ENCODE measurements at regions not wholly inside any gene's neighbourhood (a gene's known extent, or its start where the extent isn't known, plus 50 kb on each side); places are given as distances from the start of the nearest gene placed in this dataset.
"Not testable (repeated sequence)": the region's sequence is repeated elsewhere in the genome, so short reads cannot be mapped to it uniquely, and the experiment has no call there.

GRCh38 chr13:109403012-109403421 is 383.4 kb downstream of the IRS2 start:
- intact Hi-C loops (cut with DNase I; ENCODE audit: low total_unique reads) = no loop called here
- Histone ChIP-seq H3K36me3 (no peaks in the 10 kb centered on the region), H3K4me3 (no peak overlapping the region), H3K9me3 (no peaks in the 10 kb centered on the region), H3K4me1 (no peaks in the 10 kb centered on the region), H3K27ac (no peak overlapping the region), H3K27me3 (no peaks in the 10 kb centered on the region)
- DNase-seq = no peak
- no peak for TF ChIP-seq CTCF (IDR thresholded peaks at IDR 0.05)

DNA sequence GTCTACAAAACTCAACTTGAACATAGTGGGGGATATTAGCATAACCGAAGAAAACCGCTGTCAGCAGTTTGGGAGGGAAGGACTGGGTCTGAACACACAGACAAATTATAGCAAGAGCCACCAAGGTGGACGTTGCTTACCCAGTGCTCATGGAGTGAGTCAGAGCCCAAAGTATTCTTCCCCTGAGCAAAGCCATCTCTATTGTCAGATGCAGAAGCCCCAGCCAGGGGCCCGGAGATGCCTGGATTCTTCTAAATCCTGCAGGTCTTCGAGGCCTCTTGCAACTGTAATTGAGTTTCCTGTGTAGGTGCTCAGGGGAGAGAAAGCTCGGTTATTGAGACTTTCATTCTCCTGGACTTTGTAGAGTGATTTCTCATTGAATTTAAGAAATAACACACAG is 384.5 kb downstream of the IRS2 start:
- no peak overlapping the region for H3K4me3 ChIP-seq
- no peaks in the 10 kb centered on the region for H3K4me1 ChIP-seq
- no peak for TF ChIP-seq CTCF (IDR thresholded peaks at IDR 0.05)
- H3K9me3 ChIP-seq = no peaks in the 10 kb centered on the region
- intact Hi-C loops (cut with DNase I; ENCODE audit: low total_unique reads) = no loop called here
- no peak overlapping the region for H3K27ac ChIP-seq
- no peaks in the 10 kb centered on the region for H3K36me3 ChIP-seq
- no peak for DNase-seq
- H3K27me3 ChIP-seq = no peaks in the 10 kb centered on the region

DNA sequence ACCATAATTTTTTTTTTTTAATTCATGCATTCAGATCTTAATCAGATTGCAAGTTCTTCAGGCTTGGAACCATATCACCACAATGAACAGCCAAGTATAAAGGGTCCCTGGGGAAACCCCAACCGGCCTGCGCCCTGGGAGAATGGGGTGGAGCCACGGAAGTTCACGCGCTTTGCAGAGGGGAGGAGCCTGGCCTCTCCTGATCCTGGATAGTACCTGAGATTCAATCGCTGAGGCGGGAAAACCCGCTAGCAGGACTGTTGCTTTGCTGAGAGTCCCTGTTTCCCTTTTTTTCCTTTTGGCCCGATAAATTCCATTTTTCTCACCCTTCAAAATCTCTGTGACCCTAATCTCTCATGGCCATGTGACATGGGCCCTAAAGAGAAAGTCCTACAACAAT is 385.1 kb downstream of the IRS2 start:
- no peaks in the 10 kb centered on the region for H3K4me1 ChIP-seq
- no peak for TF ChIP-seq CTCF (IDR thresholded peaks at IDR 0.05)
- H3K27ac ChIP-seq = no peak overlapping the region
- H3K9me3 ChIP-seq = no peaks in the 10 kb centered on the region
- H3K27me3 ChIP-seq = no peaks in the 10 kb centered on the region
- no peaks in the 10 kb centered on the region for H3K36me3 ChIP-seq
- H3K4me3 ChIP-seq = no peak overlapping the region
- intact Hi-C loops (cut with DNase I; ENCODE audit: low total_unique reads) = no loop called here
- no peak for DNase-seq

GRCh38 chr13:109400624-109401257 is 385.6 kb downstream of the IRS2 start:
- H3K36me3 ChIP-seq = no peaks in the 10 kb centered on the region
- no peak overlapping the region for H3K4me3 ChIP-seq
- intact Hi-C loops (cut with DNase I; ENCODE audit: low total_unique reads) = no loop called here
- no peak for DNase-seq
- no peak overlapping the region for H3K27ac ChIP-seq
- TF ChIP-seq CTCF (IDR thresholded peaks at IDR 0.05) = no peak
- no peaks in the 10 kb centered on the region for H3K4me1 ChIP-seq
- no peaks in the 10 kb centered on the region for H3K9me3 ChIP-seq
- H3K27me3 ChIP-seq = no peaks in the 10 kb centered on the region

DNA sequence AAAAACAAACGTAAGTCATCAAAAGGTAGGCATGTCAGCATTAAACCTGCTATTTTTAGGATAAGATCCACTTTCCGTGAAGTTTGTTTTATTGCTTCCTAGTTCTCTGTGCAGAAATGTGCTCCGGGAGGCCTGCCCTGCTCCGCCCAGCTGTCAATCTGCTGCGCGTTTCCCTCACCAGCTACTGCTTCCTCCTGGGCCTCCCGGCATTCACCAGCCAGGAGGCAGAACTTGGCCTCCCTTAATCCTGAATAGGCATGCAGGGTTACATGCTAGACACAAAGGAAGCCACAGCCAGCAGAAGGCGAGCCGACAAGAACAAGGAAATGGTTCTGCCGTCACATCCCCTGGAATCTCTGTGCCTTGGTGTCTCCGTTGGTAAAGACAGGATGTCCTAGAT is 386.2 kb downstream of the IRS2 start:
- no peak for TF ChIP-seq CTCF (IDR thresholded peaks at IDR 0.05)
- Histone ChIP-seq H3K27ac (no peak overlapping the region), H3K27me3 (no peaks in the 10 kb centered on the region), H3K4me3 (no peak overlapping the region), H3K36me3 (no peaks in the 10 kb centered on the region), H3K9me3 (no peaks in the 10 kb centered on the region), H3K4me1 (no peaks in the 10 kb centered on the region)
- intact Hi-C loops (cut with DNase I; ENCODE audit: low total_unique reads) = no loop called here
- DNase-seq = peak in 1 of 2 donors; percentile 23

DNA sequence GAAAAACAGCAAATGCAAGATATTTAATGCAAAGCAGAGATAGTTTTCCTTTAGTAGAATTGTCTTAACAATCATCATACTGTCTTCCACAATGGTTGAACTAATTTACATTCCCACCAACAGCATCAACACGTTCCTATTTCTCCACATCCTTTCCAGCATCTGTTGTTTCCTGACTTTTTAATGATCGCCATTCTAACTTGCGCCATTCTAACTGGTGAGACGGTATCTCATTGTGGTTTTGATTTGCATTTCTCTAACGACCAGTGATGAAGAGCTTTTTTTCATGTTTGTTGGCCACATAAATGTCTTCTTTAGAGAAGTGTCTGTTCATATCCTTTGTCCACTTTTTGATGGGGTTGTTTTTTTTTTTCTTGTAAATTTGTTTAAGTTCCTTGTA is 388.3 kb downstream of the IRS2 start:
- H3K27ac ChIP-seq; H3K4me3 ChIP-seq; H3K36me3 ChIP-seq; H3K4me1 ChIP-seq; DNase-seq; intact Hi-C loops (cut with DNase I; ENCODE audit: low total_unique reads); H3K27me3 ChIP-seq; H3K9me3 ChIP-seq: not testable (repeated sequence)
